ENCODE measurements at regions not wholly inside any gene's neighbourhood (a gene's known extent, or its start where the extent isn't known, plus 50 kb on each side); places are given as distances from the start of the nearest gene placed in this dataset.

- no peaks in the 10 kb centered on the region for H3K36me3 ChIP-seq (ENCODE audit: control insufficient read depth, insufficient read depth, low read length)
- no peaks in the 10 kb centered on the region for H4K20me1 ChIP-seq (ENCODE audit: control insufficient read depth, extremely low read depth, insufficient read depth, low read length)
- H3K27ac ChIP-seq (ENCODE audit: insufficient read depth, low read length): no peak overlapping the region
- H3K4me2 ChIP-seq (ENCODE audit: extremely low read depth, insufficient read depth, low read length): no peak overlapping the region
- TF ChIP-seq EZH2 (IDR thresholded peaks at IDR 0.05; ENCODE audit: low read length, missing control alignments): no peak
- no peak for TF ChIP-seq CTCF (conservative IDR thresholded peaks at IDR 0.05 in 1 of 2, IDR thresholded peaks at IDR 0.05 in 1 of 2; ENCODE audit: low read depth in 1 of 2, low read length in 2 of 2)
- peaks cover 5% of the 10 kb centered on the region for H3K4me1 ChIP-seq (ENCODE audit: control insufficient read depth, extremely low read depth, insufficient read depth, low read length)
- no peaks in the 10 kb centered on the region for H3K9me3 ChIP-seq (ENCODE audit: control insufficient read depth, insufficient read depth, low read depth, low read length)
- no peak overlapping the region for H3K4me3 ChIP-seq (replicated peaks in 1 of 4; ENCODE audit: control extremely low read depth in 1 of 4, insufficient read depth in 1 of 4, low read depth in 3 of 4, low read length in 4 of 4)
- H3K79me2 ChIP-seq (ENCODE audit: control insufficient read depth, insufficient read depth, low read length): no peaks in the 10 kb centered on the region
- no peaks in the 10 kb centered on the region for H3K27me3 ChIP-seq (ENCODE audit: control insufficient read depth, insufficient read depth, low read length)
- no peak overlapping the region for H3K9ac ChIP-seq (ENCODE audit: insufficient read depth, low read length)
- H2AFZ ChIP-seq (ENCODE audit: low read length): no peak overlapping the region
- peak in 1 of 2 donors; percentile 22 for DNase-seq (ENCODE audit: low read depth in 2 of 2)
Observed at GRCh38 chr1:207968521-207969009, 57.6 kb upstream of the CD34 start.

- no peak overlapping the region for H2AFZ ChIP-seq (ENCODE audit: low read length)
- no peaks in the 10 kb centered on the region for H3K79me2 ChIP-seq (ENCODE audit: control insufficient read depth, insufficient read depth, low read length)
- DNase-seq (ENCODE audit: low read depth in 2 of 2): no peak
- no peaks in the 10 kb centered on the region for H3K36me3 ChIP-seq (ENCODE audit: control insufficient read depth, insufficient read depth, low read length)
- H3K9ac ChIP-seq (ENCODE audit: insufficient read depth, low read length): no peak overlapping the region
- no peaks in the 10 kb centered on the region for H3K9me3 ChIP-seq (ENCODE audit: control insufficient read depth, insufficient read depth, low read depth, low read length)
- H3K27ac ChIP-seq (ENCODE audit: insufficient read depth, low read length): no peak overlapping the region
- no peak overlapping the region for H3K4me3 ChIP-seq (replicated peaks in 1 of 4; ENCODE audit: control extremely low read depth in 1 of 4, insufficient read depth in 1 of 4, low read depth in 3 of 4, low read length in 4 of 4)
- H3K27me3 ChIP-seq (ENCODE audit: control insufficient read depth, insufficient read depth, low read length): no peaks in the 10 kb centered on the region
- no peak for TF ChIP-seq EZH2 (IDR thresholded peaks at IDR 0.05; ENCODE audit: low read length, missing control alignments)
- TF ChIP-seq CTCF (conservative IDR thresholded peaks at IDR 0.05 in 1 of 2, IDR thresholded peaks at IDR 0.05 in 1 of 2; ENCODE audit: low read depth in 1 of 2, low read length in 2 of 2): no peak
- peaks cover 10% of the 10 kb centered on the region for H3K4me1 ChIP-seq (ENCODE audit: control insufficient read depth, extremely low read depth, insufficient read depth, low read length)
- H3K4me2 ChIP-seq (ENCODE audit: extremely low read depth, insufficient read depth, low read length): no peak overlapping the region
- H4K20me1 ChIP-seq (ENCODE audit: control insufficient read depth, extremely low read depth, insufficient read depth, low read length): no peaks in the 10 kb centered on the region
Observed at GRCh38 chr1:207967703-207968102, 56.8 kb upstream of the CD34 start.

- H3K27me3 ChIP-seq (ENCODE audit: control insufficient read depth, insufficient read depth, low read length): no peaks in the 10 kb centered on the region
- H3K27ac ChIP-seq (ENCODE audit: insufficient read depth, low read length): no peak overlapping the region
- no peaks in the 10 kb centered on the region for H4K20me1 ChIP-seq (ENCODE audit: control insufficient read depth, extremely low read depth, insufficient read depth, low read length)
- TF ChIP-seq EZH2 (IDR thresholded peaks at IDR 0.05; ENCODE audit: low read length, missing control alignments) (no peak), CTCF (conservative IDR thresholded peaks at IDR 0.05 in 1 of 2, IDR thresholded peaks at IDR 0.05 in 1 of 2; ENCODE audit: low read depth in 1 of 2, low read length in 2 of 2) (no peak)
- no peaks in the 10 kb centered on the region for H3K36me3 ChIP-seq (ENCODE audit: control insufficient read depth, insufficient read depth, low read length)
- no peaks in the 10 kb centered on the region for H3K9me3 ChIP-seq (ENCODE audit: control insufficient read depth, insufficient read depth, low read depth, low read length)
- peak in 1 of 2 donors; percentile 43 for DNase-seq (ENCODE audit: low read depth in 2 of 2)
- no peak overlapping the region for H3K9ac ChIP-seq (ENCODE audit: insufficient read depth, low read length)
- H3K4me2 ChIP-seq (ENCODE audit: extremely low read depth, insufficient read depth, low read length): no peak overlapping the region
- no peaks in the 10 kb centered on the region for H3K79me2 ChIP-seq (ENCODE audit: control insufficient read depth, insufficient read depth, low read length)
- H3K4me1 ChIP-seq (ENCODE audit: control insufficient read depth, extremely low read depth, insufficient read depth, low read length): peaks cover 10% of the 10 kb centered on the region
- H2AFZ ChIP-seq (ENCODE audit: low read length): no peak overlapping the region
- H3K4me3 ChIP-seq (replicated peaks in 1 of 4; ENCODE audit: control extremely low read depth in 1 of 4, insufficient read depth in 1 of 4, low read depth in 3 of 4, low read length in 4 of 4): no peak overlapping the region
Observed at GRCh38 chr1:207966521-207966920, 55.6 kb upstream of the CD34 start.

All from fibroblast of lung (primary cell).